Panc1 (cell line): ENCODE measurements at regions not wholly inside any gene's neighbourhood (a gene's known extent, or its start where the extent isn't known, plus 50 kb on each side); places are given as distances from the start of the nearest gene placed in this dataset.

ENCODE experiments used
- ATAC-seq: fragments of 200-7000 bp; cut with Tn5 transposase; 2 replicates; pipeline ENCODE4 v1.9.1; 2020; ENCODE audit warnings: mild to moderate bottlenecking, moderate library complexity
- BruUV-seq: library from RNA; stranded (reverse); fragments of 400-500 nt; replicated peaks from 2 replicates; lab custom pipeline; 2021; lab: Mats Ljungman, UMichigan
- CTCF ChIA-PET: fragments of 300-600 bp; sonication (Branson Sonifier 250); formaldehyde crosslinking; loops from one replicate; lab custom pipeline; 2022; ENCODE audit warnings: antibody characterized with exemption; lab: Charles Lee
- POLR2A ChIA-PET: fragments of 300-600 bp; sonication (Branson Sonifier 250); formaldehyde crosslinking; loops from one replicate; lab custom pipeline; 2022; ENCODE audit warnings: antibody characterized with exemption; lab: Charles Lee
- DNase-seq: peaks from one replicate; pipeline ENCODE4 v3.0.0-alpha.2; 2010; ENCODE audit warnings: low read depth, low spot score
- H3K27ac ChIP-seq: 2 replicates; pipeline ENCODE4 v1.5.1; 2011; ENCODE audit warnings: mild to moderate bottlenecking, low read length, inconsistent platforms
- H3K27me3 ChIP-seq: fragments of 200-500 bp; sonication (Bioruptor generic); 2 replicates; pipeline ENCODE4 v1.6.0; 2014; ENCODE audit warnings: low read length, inconsistent platforms; ENCODE audit not compliant: control insufficient read depth, insufficient read depth
- H3K36me3 ChIP-seq: fragments of 200-500 bp; sonication (Bioruptor generic); 2 replicates; pipeline ENCODE4 v1.5.1; 2014; ENCODE audit warnings: inconsistent platforms, mild to moderate bottlenecking, low read length, moderate library complexity; ENCODE audit not compliant: control insufficient read depth, insufficient read depth
- H3K4me1 ChIP-seq: 2 replicates; pipeline ENCODE4 v1.5.1; 2011; ENCODE audit warnings: inconsistent platforms, mild to moderate bottlenecking, low read length, moderate library complexity; ENCODE audit not compliant: control insufficient read depth, insufficient read depth
- H3K4me3 ChIP-seq, 2 experiments: 2 replicates each; pipeline ENCODE4 v1.5.1; 2011 to 2012; ENCODE audit warnings: low read depth in 2 of 2, low read length in 2 of 2, mild to moderate bottlenecking in 2 of 2, inconsistent platforms in 1 of 2, moderate library complexity in 1 of 2
- H3K9me3 ChIP-seq: fragments of 200-500 bp; sonication (Bioruptor generic); 2 replicates; pipeline ENCODE4 v1.5.1; 2014; ENCODE audit warnings: low read depth, mild to moderate bottlenecking, inconsistent platforms, low read length, moderate library complexity; ENCODE audit not compliant: control insufficient read depth, insufficient read depth
- CTCF ChIP-seq: fragments of 450-650 bp; IDR thresholded peaks from 2 replicates; pipeline ENCODE4 v1.5.1; 2017; ENCODE audit warnings: mild to moderate bottlenecking
- POLR2AphosphoS5 ChIP-seq: IDR thresholded peaks from 2 replicates; pipeline ENCODE4 v1.6.1; 2012; ENCODE audit warnings: mild to moderate bottlenecking, low read depth, low read length, moderate library complexity
- SIN3A ChIP-seq: IDR thresholded peaks from 2 replicates; pipeline ENCODE4 v1.6.1; 2012; ENCODE audit warnings: low read depth, mild to moderate bottlenecking, low read length, moderate library complexity, borderline replicate concordance; ENCODE audit not compliant: insufficient read depth
- TCF7L2 ChIP-seq: IDR thresholded peaks from 2 replicates; pipeline ENCODE4 v1.6.1; 2011; ENCODE audit warnings: mild to moderate bottlenecking, low read depth, low read length, inconsistent platforms
- in situ Hi-C: cut with HindIII; loops from 2 replicates; pipeline ENCODE4 v1.10.0; 2016; ENCODE audit warnings: low sequenced_read_pairs, low pct_unique_long_range_greater_than_20kb
- intact Hi-C: fragments of 100-400 bp; cut with micrococcal nuclease; formaldehyde crosslinking; loops from one replicate; pipeline ENCODE4 v1.10.0; 2022; ENCODE audit not compliant: unreplicated experiment
- TF ChIP-seq, protein P1 (sequence below), 2 experiments: IDR thresholded peaks; 2 replicates each; pipeline ENCODE4 v1.6.1; 2011 to 2012; ENCODE audit warnings: low read depth in 2 of 2, control low read depth in 1 of 2, low read length in 1 of 2, mild to moderate bottlenecking in 1 of 2, moderate library complexity in 1 of 2; ENCODE audit not compliant: insufficient read depth in 1 of 2

DNA sequence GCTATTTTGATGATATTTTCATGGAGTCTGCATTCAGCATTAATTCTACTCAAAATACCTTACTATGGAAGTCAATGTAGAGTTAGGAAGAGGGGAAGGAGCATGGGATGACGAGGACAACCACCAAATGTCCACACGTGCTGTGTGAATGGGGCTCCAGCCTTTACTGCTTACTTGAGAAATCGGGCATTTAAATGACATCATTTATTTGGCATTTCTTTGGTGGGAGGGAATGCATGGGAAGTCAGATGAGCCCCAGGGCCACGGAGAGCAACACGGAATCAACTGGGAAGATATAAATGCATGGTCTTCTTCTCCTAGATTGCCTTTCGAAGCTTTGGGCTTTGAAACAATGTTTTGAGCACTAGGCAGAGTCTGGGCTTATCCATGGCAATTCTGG, 458.5 kb upstream of the KLF4 start:
- ATAC-seq (no peak), DNase-seq (no peak)
- Histone ChIP-seq H3K27ac (no peak overlapping the region), H3K4me1 (no peaks in the 10 kb centered on the region), H3K27me3 (no peaks in the 10 kb centered on the region), H3K36me3 (no peaks in the 10 kb centered on the region), H3K9me3 (no peaks in the 10 kb centered on the region), H3K4me3 (no peak overlapping the region)
- TF ChIP-seq TCF7L2: no peak
- TF ChIP-seq POLR2AphosphoS5: no peak
- no peak for TF ChIP-seq SIN3A
- TF ChIP-seq, protein P1, sequence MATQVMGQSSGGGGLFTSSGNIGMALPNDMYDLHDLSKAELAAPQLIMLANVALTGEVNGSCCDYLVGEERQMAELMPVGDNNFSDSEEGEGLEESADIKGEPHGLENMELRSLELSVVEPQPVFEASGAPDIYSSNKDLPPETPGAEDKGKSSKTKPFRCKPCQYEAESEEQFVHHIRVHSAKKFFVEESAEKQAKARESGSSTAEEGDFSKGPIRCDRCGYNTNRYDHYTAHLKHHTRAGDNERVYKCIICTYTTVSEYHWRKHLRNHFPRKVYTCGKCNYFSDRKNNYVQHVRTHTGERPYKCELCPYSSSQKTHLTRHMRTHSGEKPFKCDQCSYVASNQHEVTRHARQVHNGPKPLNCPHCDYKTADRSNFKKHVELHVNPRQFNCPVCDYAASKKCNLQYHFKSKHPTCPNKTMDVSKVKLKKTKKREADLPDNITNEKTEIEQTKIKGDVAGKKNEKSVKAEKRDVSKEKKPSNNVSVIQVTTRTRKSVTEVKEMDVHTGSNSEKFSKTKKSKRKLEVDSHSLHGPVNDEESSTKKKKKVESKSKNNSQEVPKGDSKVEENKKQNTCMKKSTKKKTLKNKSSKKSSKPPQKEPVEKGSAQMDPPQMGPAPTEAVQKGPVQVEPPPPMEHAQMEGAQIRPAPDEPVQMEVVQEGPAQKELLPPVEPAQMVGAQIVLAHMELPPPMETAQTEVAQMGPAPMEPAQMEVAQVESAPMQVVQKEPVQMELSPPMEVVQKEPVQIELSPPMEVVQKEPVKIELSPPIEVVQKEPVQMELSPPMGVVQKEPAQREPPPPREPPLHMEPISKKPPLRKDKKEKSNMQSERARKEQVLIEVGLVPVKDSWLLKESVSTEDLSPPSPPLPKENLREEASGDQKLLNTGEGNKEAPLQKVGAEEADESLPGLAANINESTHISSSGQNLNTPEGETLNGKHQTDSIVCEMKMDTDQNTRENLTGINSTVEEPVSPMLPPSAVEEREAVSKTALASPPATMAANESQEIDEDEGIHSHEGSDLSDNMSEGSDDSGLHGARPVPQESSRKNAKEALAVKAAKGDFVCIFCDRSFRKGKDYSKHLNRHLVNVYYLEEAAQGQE (IDR thresholded peaks at IDR 0.05; ENCODE audit: insufficient read depth in 1 of 2, low read depth in 2 of 2, low read length in 1 of 2): no peak
- no peak for TF ChIP-seq CTCF
- BruUV-seq: no TSS peak
- CTCF ChIA-PET: no interaction called here
- intact Hi-C loops (no loop called here), in situ Hi-C loops (no loop called here)
- POLR2A ChIA-PET: no interaction called here

GRCh38 chr9:107946364-107947141, 457.0 kb upstream of the KLF4 start:
- BruUV-seq: no TSS peak
- no peak overlapping the region for H3K27ac ChIP-seq
- H3K9me3 ChIP-seq: no peaks in the 10 kb centered on the region
- ATAC-seq (no peak), DNase-seq (no peak)
- in situ Hi-C loops: no loop called here
- H3K27me3 ChIP-seq: no peaks in the 10 kb centered on the region
- H3K4me3 ChIP-seq: no peak overlapping the region
- no peak for TF ChIP-seq CTCF
- no peak for TF ChIP-seq TCF7L2
- no peak for TF ChIP-seq POLR2AphosphoS5
- TF ChIP-seq, protein P1 (IDR thresholded peaks at IDR 0.05; ENCODE audit: insufficient read depth in 1 of 2, low read depth in 2 of 2, low read length in 1 of 2): no peak
- no peak for TF ChIP-seq SIN3A
- CTCF ChIA-PET: no interaction called here
- POLR2A ChIA-PET: no interaction called here
- H3K4me1 ChIP-seq: no peaks in the 10 kb centered on the region
- H3K36me3 ChIP-seq: no peaks in the 10 kb centered on the region
- intact Hi-C loops: no loop called here
